Endothelial cell of umbilical vein (primary cell): ENCODE measurements at regions not wholly inside any gene's neighbourhood (a gene's known extent, or its start where the extent isn't known, plus 50 kb on each side); places are given as distances from the start of the nearest gene placed in this dataset.

Source experiments
- CTCF ChIP-seq, 2 donors: IDR thresholded peaks; 1 replicate in 1 of 2; 2 replicates in 1 of 2; pipeline ENCODE4 v1.5.1; 2011; ENCODE audit warnings: low read length in 2 of 2, mild to moderate bottlenecking in 2 of 2, moderate library complexity in 2 of 2, control low read depth in 1 of 2, inconsistent platforms in 1 of 2, low read depth in 1 of 2; ENCODE audit not compliant: insufficient read depth in 1 of 2; ENCODE audit errors: extremely low read depth in 1 of 2
- MAX ChIP-seq: IDR thresholded peaks from 2 replicates; pipeline ENCODE4 v1.6.1; 2011; ENCODE audit not compliant: insufficient read depth, insufficient read length
- MYC ChIP-seq: IDR thresholded peaks from one replicate; pipeline ENCODE4 v1.6.1; 2011; ENCODE audit warnings: mild to moderate bottlenecking, low read depth, low read length
- POLR2A ChIP-seq: IDR thresholded peaks from 2 replicates; pipeline ENCODE4 v1.6.1; 2012; ENCODE audit warnings: low read depth, mild to moderate bottlenecking, control low read depth, low read length
- POLR2AphosphoS5 ChIP-seq: IDR thresholded peaks from 2 replicates; pipeline ENCODE4 v1.6.1; 2012; ENCODE audit warnings: low read depth, mild to moderate bottlenecking, control low read depth, low read length, moderate library complexity; ENCODE audit not compliant: insufficient read depth

- no peak for TF ChIP-seq MAX
- TF ChIP-seq CTCF (IDR thresholded peaks at IDR 0.05; ENCODE audit: extremely low read depth in 1 of 2, insufficient read depth in 1 of 2, low read depth in 1 of 2, low read length in 2 of 2) = no peak
- no peak for TF ChIP-seq POLR2AphosphoS5
- TF ChIP-seq POLR2A = no peak
- no peak for TF ChIP-seq MYC
Measured at GRCh38 chr4:159516556-159517140, 413.8 kb downstream of the RAPGEF2 start.
